GM18519 (cell line): ENCODE measurements at regions not wholly inside any gene's neighbourhood (a gene's known extent, or its start where the extent isn't known, plus 50 kb on each side); places are given as distances from the start of the nearest gene placed in this dataset.
"Not testable (repeated sequence)": the region's sequence is repeated elsewhere in the genome, so short reads cannot be mapped to it uniquely, and the experiment has no call there.

Experiments
- ATAC-seq: cut with Tn5 transposase; IDR thresholded peaks from one replicate; pipeline ENCODE4 v1.9.1; 2021; ENCODE audit warnings: mild to moderate bottlenecking, moderate library complexity; ENCODE audit not compliant: unreplicated experiment, low FRiP score

- ATAC-seq: no peak
These were observed 185.5 kb upstream of the CDH4 start for GRCh38 chr20:61066526-61066925.

GRCh38 chr20:61067221-61067620, 184.8 kb upstream of the CDH4 start:
- no peak for ATAC-seq

- no peak for ATAC-seq
These were observed 179.7 kb upstream of the CDH4 start for GRCh38 chr20:61072398-61072797.

GRCh38 chr20:61073376-61073775, 178.7 kb upstream of the CDH4 start:
- no peak for ATAC-seq

- no peak for ATAC-seq
These were observed 169.3 kb upstream of the CDH4 start for GRCh38 chr20:61082720-61083119.

- no peak for ATAC-seq
These were observed 168.6 kb upstream of the CDH4 start for GRCh38 chr20:61083431-61083830.

GRCh38 chr20:61086031-61086430, 166.0 kb upstream of the CDH4 start:
- no peak for ATAC-seq

- ATAC-seq: no peak
These were observed 161.5 kb upstream of the CDH4 start for GRCh38 chr20:61090541-61090940.

- ATAC-seq: no peak
These were observed 159.8 kb upstream of the CDH4 start for GRCh38 chr20:61092251-61092650.

GRCh38 chr20:61094581-61094980, 157.5 kb upstream of the CDH4 start:
- no peak for ATAC-seq

- ATAC-seq: no peak
These were observed 155.6 kb upstream of the CDH4 start for GRCh38 chr20:61096463-61096862.

GRCh38 chr20:61099806-61100205, 152.3 kb upstream of the CDH4 start:
- no peak for ATAC-seq

- no peak for ATAC-seq
These were observed 151.6 kb upstream of the CDH4 start for GRCh38 chr20:61100489-61100888.

GRCh38 chr20:61101321-61101720, 150.7 kb upstream of the CDH4 start:
- not testable (repeated sequence) for ATAC-seq

- ATAC-seq: no peak
These were observed 147.8 kb upstream of the CDH4 start for GRCh38 chr20:61104232-61104631.

- ATAC-seq: no peak
These were observed 146.7 kb upstream of the CDH4 start for GRCh38 chr20:61105395-61105794.

- ATAC-seq: no peak
These were observed 145.6 kb upstream of the CDH4 start for GRCh38 chr20:61106438-61106837.

- no peak for ATAC-seq
These were observed 142.7 kb upstream of the CDH4 start for GRCh38 chr20:61109221-61109805.

GRCh38 chr20:61112515-61112914, 139.5 kb upstream of the CDH4 start:
- ATAC-seq: no peak

GRCh38 chr20:61113731-61114130, 138.3 kb upstream of the CDH4 start:
- no peak for ATAC-seq

- ATAC-seq: no peak
These were observed 137.4 kb upstream of the CDH4 start for GRCh38 chr20:61114493-61115175.

GRCh38 chr20:61115364-61116065, 136.5 kb upstream of the CDH4 start:
- no peak for ATAC-seq
